ENCODE measurements at regions not wholly inside any gene's neighbourhood (a gene's known extent, or its start where the extent isn't known, plus 50 kb on each side); places are given as distances from the start of the nearest gene placed in this dataset.
A peak's percentile ranks its signal among the peaks of the same experiment; 100 is the strongest.

DNA sequence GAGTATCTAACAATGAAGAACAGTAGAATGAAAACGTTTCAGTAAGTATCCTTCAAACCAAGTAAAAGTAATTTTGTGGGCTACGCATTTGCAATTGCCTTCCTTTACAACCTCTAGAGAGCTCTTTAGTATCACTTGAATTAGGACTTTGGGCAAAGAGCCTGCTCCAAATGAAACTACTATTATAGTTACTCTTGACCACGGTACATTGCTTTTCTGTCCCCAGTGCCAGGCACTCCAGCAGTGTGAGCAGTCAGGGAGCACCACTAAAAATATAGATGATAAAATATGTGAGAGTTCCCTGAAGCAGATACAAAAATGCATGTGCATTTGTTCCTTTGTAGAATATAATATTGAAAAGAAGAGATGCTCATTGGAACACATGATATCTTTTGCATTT, 450.1 kb upstream of the MANEA start:
- Histone ChIP-seq H3K27ac (no peak overlapping the region), H3K9me3 (ENCODE audit: low read depth) (no peaks in the 10 kb centered on the region), H3K27me3 (no peaks in the 10 kb centered on the region), H3K36me3 (no peaks in the 10 kb centered on the region), H3K4me1 (ENCODE audit: low read depth) (no peaks in the 10 kb centered on the region), H3K4me3 (no peak overlapping the region)
- no peak for DNase-seq (ENCODE audit: low read depth in 1 of 2, low spot score in 1 of 2)
- TF ChIP-seq, protein P1, sequence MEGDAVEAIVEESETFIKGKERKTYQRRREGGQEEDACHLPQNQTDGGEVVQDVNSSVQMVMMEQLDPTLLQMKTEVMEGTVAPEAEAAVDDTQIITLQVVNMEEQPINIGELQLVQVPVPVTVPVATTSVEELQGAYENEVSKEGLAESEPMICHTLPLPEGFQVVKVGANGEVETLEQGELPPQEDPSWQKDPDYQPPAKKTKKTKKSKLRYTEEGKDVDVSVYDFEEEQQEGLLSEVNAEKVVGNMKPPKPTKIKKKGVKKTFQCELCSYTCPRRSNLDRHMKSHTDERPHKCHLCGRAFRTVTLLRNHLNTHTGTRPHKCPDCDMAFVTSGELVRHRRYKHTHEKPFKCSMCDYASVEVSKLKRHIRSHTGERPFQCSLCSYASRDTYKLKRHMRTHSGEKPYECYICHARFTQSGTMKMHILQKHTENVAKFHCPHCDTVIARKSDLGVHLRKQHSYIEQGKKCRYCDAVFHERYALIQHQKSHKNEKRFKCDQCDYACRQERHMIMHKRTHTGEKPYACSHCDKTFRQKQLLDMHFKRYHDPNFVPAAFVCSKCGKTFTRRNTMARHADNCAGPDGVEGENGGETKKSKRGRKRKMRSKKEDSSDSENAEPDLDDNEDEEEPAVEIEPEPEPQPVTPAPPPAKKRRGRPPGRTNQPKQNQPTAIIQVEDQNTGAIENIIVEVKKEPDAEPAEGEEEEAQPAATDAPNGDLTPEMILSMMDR (IDR thresholded peaks at IDR 0.05; ENCODE audit: low read depth, low read length): no peak

DNA sequence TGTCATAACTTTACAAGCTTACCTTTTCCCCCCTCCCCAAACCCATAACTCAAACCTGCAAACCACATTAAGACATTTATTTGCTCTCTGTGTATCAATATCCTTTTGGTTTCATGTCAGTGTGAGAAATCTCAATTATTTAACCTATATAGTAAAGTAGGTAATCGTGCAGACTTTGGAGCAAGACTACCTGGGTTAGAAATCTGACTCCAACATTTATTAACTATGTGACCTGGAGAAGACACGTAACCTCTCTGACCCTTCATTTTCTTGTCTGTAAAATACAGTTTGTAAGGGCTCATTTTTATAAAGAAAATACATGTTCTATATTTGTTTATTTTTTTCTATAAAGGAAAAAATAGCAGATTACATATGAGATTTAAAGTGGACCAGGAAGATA, 448.9 kb upstream of the MANEA start:
- Histone ChIP-seq H3K36me3 (no peaks in the 10 kb centered on the region), H3K4me3 (no peak overlapping the region), H3K27me3 (no peaks in the 10 kb centered on the region), H3K4me1 (ENCODE audit: low read depth) (no peaks in the 10 kb centered on the region), H3K9me3 (ENCODE audit: low read depth) (no peaks in the 10 kb centered on the region), H3K27ac (no peak overlapping the region)
- DNase-seq (ENCODE audit: low read depth in 1 of 2, low spot score in 1 of 2): no peak
- TF ChIP-seq, protein P1 (IDR thresholded peaks at IDR 0.05; ENCODE audit: low read depth, low read length): no peak

DNA sequence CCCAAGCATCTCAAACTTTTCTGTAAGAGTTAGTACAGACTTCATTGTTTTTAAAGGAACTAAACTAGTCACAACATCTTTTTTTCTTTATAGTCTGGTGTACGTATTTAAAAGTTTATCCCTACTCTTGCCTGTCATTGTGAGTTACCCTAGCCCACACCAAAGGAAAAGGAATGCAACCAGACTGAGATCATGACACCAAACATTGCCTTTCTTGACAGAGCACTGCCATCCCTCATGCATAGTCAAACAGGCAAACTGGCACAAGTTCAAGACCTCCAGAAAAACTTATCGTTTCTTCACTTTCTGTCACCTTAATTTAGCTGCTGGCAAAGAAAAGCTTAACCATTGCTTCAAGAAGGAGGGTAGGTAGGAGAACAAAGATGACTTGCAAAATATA, 448.4 kb upstream of the MANEA start:
- Histone ChIP-seq H3K36me3 (no peaks in the 10 kb centered on the region), H3K4me3 (no peak overlapping the region), H3K9me3 (ENCODE audit: low read depth) (no peaks in the 10 kb centered on the region), H3K4me1 (ENCODE audit: low read depth) (no peaks in the 10 kb centered on the region), H3K27ac (no peak overlapping the region), H3K27me3 (no peaks in the 10 kb centered on the region)
- no peak for DNase-seq (ENCODE audit: low read depth in 1 of 2, low spot score in 1 of 2)
- TF ChIP-seq, protein P1 (IDR thresholded peaks at IDR 0.05; ENCODE audit: low read depth, low read length): no peak

DNA sequence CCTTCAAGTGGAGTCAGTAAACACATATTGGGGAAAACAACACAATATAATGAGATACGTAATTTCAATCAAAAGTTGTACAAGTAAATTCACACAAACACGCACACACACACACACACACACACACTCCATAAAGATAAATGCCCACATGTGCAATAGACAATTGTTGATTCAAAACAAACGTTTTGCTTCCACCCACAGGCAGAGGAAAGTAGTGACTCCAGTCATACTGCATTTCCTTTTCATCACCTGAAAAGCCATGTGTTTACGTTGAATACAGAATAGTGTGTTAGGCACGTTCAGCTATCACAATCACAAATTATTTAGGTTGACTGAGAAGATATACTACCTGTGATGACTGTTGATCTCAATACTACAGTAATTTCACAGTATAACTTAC, 443.8 kb upstream of the MANEA start:
- no peaks in the 10 kb centered on the region for H3K4me1 ChIP-seq (ENCODE audit: low read depth)
- peak in 1 of 2 donors; percentile 17 for DNase-seq (ENCODE audit: low read depth in 1 of 2, low spot score in 1 of 2)
- no peak overlapping the region for H3K4me3 ChIP-seq
- no peaks in the 10 kb centered on the region for H3K27me3 ChIP-seq
- TF ChIP-seq, protein P1 (IDR thresholded peaks at IDR 0.05; ENCODE audit: low read depth, low read length): no peak
- no peak overlapping the region for H3K27ac ChIP-seq
- H3K36me3 ChIP-seq: no peaks in the 10 kb centered on the region
- H3K9me3 ChIP-seq (ENCODE audit: low read depth): no peaks in the 10 kb centered on the region

DNA sequence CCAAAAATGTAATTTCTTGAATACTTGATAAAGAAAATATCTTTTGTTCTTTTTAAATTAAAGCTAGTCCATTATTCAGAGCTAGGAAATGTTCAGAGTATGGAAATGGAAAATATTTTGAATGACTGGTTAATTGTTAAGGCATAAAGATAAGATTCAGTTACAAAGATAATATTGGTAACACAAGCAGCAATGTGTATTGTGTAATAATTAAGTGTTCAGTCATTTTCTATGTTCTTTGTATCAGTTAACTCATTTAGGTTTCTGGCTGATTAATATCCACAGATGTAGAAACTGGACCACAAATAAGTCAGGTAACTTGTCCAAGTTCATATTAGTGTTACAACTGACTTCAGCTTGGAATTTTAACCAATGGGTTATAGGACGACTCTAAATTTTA, 442.2 kb upstream of the MANEA start:
- Histone ChIP-seq H3K27me3 (no peaks in the 10 kb centered on the region), H3K4me1 (ENCODE audit: low read depth) (no peaks in the 10 kb centered on the region), H3K36me3 (no peaks in the 10 kb centered on the region), H3K4me3 (no peak overlapping the region), H3K9me3 (ENCODE audit: low read depth) (no peaks in the 10 kb centered on the region), H3K27ac (no peak overlapping the region)
- no peak for DNase-seq (ENCODE audit: low read depth in 1 of 2, low spot score in 1 of 2)
- TF ChIP-seq, protein P1 (IDR thresholded peaks at IDR 0.05; ENCODE audit: low read depth, low read length): no peak

DNA sequence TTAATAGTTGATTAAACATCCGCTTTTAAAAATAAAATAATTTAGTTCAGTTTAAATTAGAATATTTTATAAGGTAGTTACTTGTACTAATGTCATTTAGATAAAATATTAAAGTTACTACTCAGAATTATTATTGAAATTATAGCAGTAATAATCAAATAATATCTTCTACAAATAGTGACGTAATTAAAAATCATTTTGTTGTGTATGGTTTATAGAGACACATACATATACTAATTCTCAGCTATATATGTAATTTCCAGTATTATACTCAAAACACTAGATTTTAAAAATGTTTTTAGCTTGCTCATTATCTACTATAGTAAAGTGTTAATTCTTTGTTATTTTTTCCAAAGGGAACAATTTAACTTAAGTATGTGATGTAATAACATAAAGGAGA, 435.2 kb upstream of the MANEA start:
- H3K9me3 ChIP-seq (ENCODE audit: low read depth): no peaks in the 10 kb centered on the region
- TF ChIP-seq, protein P1 (IDR thresholded peaks at IDR 0.05; ENCODE audit: low read depth, low read length): no peak
- no peaks in the 10 kb centered on the region for H3K36me3 ChIP-seq
- no peaks in the 10 kb centered on the region for H3K4me1 ChIP-seq (ENCODE audit: low read depth)
- H3K4me3 ChIP-seq: no peak overlapping the region
- no peak for DNase-seq (ENCODE audit: low read depth in 1 of 2, low spot score in 1 of 2)
- no peaks in the 10 kb centered on the region for H3K27me3 ChIP-seq
- no peak overlapping the region for H3K27ac ChIP-seq

Measured in cardiac muscle cell (in vitro differentiated cells and primary cell).